ENCODE measurements at regions not wholly inside any gene's neighbourhood (a gene's known extent, or its start where the extent isn't known, plus 50 kb on each side); places are given as distances from the start of the nearest gene placed in this dataset.
"Not testable (repeated sequence)": the region's sequence is repeated elsewhere in the genome, so short reads cannot be mapped to it uniquely, and the experiment has no call there.

GRCh38 chr11:97621282-97621681 lies 1231.5 kb downstream of the JRKL start:
- H3K4me3 ChIP-seq (ENCODE audit: low read depth, low read length): no peak overlapping the region
- no peak for TF ChIP-seq CTCF (IDR thresholded peaks at IDR 0.05; ENCODE audit: insufficient read depth, low read length, missing control alignments)
- ChIA-PET POLR2A (no interaction called here), CTCF (no interaction called here)
- DNase-seq (ENCODE audit: low read depth, low spot score): no peak

- no peak for DNase-seq (ENCODE audit: low read depth, low spot score)
- ChIA-PET CTCF (no interaction called here), POLR2A (no interaction called here)
- TF ChIP-seq CTCF (IDR thresholded peaks at IDR 0.05; ENCODE audit: insufficient read depth, low read length, missing control alignments): no peak
- H3K4me3 ChIP-seq (ENCODE audit: low read depth, low read length): no peak overlapping the region
Measured at GRCh38 chr11:97622795-97623194, 1233.0 kb downstream of the JRKL start.

GRCh38 chr11:97636741-97637140 lies 1246.9 kb downstream of the JRKL start:
- H3K4me3 ChIP-seq (ENCODE audit: low read depth, low read length); CTCF ChIA-PET; DNase-seq (ENCODE audit: low read depth, low spot score); POLR2A ChIA-PET: not testable (repeated sequence)

GRCh38 chr11:97637701-97638100 lies 1247.9 kb downstream of the JRKL start:
- no peak for TF ChIP-seq CTCF (IDR thresholded peaks at IDR 0.05; ENCODE audit: insufficient read depth, low read length, missing control alignments)
- H3K4me3 ChIP-seq (ENCODE audit: low read depth, low read length): no peak overlapping the region
- CTCF ChIA-PET: no interaction called here
- POLR2A ChIA-PET: no interaction called here
- DNase-seq (ENCODE audit: low read depth, low spot score): no peak

- H3K4me3 ChIP-seq (ENCODE audit: low read depth, low read length): no peak overlapping the region
- ChIA-PET CTCF (no interaction called here), POLR2A (no interaction called here)
- no peak for DNase-seq (ENCODE audit: low read depth, low spot score)
- no peak for TF ChIP-seq CTCF (IDR thresholded peaks at IDR 0.05; ENCODE audit: insufficient read depth, low read length, missing control alignments)
Measured at GRCh38 chr11:97638641-97639224, 1248.9 kb downstream of the JRKL start.

- POLR2A ChIA-PET: no interaction called here
- CTCF ChIA-PET: no interaction called here
- no peak overlapping the region for H3K4me3 ChIP-seq (ENCODE audit: low read depth, low read length)
- no peak for TF ChIP-seq CTCF (IDR thresholded peaks at IDR 0.05; ENCODE audit: insufficient read depth, low read length, missing control alignments)
- no peak for DNase-seq (ENCODE audit: low read depth, low spot score)
Measured at GRCh38 chr11:97641988-97642387, 1252.2 kb downstream of the JRKL start.

- DNase-seq (ENCODE audit: low read depth, low spot score): no peak
- POLR2A ChIA-PET: no interaction called here
- CTCF ChIA-PET: no interaction called here
- H3K4me3 ChIP-seq (ENCODE audit: low read depth, low read length): no peak overlapping the region
- no peak for TF ChIP-seq CTCF (IDR thresholded peaks at IDR 0.05; ENCODE audit: insufficient read depth, low read length, missing control alignments)
Measured at GRCh38 chr11:97645736-97646135, 1255.9 kb downstream of the JRKL start.
